ENCODE measurements at regions not wholly inside any gene's neighbourhood (a gene's known extent, or its start where the extent isn't known, plus 50 kb on each side); places are given as distances from the start of the nearest gene placed in this dataset.

DNA sequence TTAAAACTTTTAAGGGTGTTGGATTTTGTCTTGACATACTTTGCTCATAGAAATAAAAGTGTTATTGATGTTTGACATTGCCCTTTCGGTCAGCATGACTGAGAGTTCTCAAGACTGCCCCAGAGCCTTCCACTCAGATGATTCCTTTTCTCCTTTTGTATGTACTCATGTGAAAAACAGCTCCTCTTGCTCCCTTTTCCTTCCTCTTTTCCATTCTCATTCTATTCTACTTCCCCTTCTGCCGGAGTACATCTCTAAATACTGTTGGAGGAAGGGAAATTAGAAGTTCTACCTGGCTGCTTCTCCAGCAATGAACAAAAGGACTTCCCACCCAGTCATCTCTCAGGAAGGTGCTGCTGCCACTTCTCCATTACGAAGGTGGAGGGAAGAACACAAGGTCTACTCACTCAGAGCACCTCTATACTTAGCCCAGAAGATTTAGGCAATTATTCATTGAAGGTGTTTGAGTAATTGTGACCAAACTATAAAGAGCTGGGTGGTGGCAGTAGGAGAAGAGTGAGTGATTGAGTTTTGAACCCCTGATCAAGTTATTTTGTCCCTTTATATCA lies 163.8 kb upstream of the MBNL1 start:
- TF ChIP-seq, protein P1, sequence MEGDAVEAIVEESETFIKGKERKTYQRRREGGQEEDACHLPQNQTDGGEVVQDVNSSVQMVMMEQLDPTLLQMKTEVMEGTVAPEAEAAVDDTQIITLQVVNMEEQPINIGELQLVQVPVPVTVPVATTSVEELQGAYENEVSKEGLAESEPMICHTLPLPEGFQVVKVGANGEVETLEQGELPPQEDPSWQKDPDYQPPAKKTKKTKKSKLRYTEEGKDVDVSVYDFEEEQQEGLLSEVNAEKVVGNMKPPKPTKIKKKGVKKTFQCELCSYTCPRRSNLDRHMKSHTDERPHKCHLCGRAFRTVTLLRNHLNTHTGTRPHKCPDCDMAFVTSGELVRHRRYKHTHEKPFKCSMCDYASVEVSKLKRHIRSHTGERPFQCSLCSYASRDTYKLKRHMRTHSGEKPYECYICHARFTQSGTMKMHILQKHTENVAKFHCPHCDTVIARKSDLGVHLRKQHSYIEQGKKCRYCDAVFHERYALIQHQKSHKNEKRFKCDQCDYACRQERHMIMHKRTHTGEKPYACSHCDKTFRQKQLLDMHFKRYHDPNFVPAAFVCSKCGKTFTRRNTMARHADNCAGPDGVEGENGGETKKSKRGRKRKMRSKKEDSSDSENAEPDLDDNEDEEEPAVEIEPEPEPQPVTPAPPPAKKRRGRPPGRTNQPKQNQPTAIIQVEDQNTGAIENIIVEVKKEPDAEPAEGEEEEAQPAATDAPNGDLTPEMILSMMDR (IDR thresholded peaks at IDR 0.05), result no peak
- TF ChIP-seq POLR2A (IDR thresholded peaks at IDR 0.05) (no peak), POLR2AphosphoS5 (IDR thresholded peaks at IDR 0.05) (no peak)
- no peaks in the 10 kb centered on the region for H3K4me1 ChIP-seq (replicated peaks)
- H3K9me3 ChIP-seq, result no peaks in the 10 kb centered on the region
- H3K4me3 ChIP-seq, result no peak overlapping the region
- H3K36me3 ChIP-seq, result no peaks in the 10 kb centered on the region
- no peak for DNase-seq (ENCODE audit: low spot score)
- no peak overlapping the region for H3K27ac ChIP-seq
- intact Hi-C loops (cut with DNase I), result no loop called here
- H3K27me3 ChIP-seq (replicated peaks; ENCODE audit: insufficient read depth), result no peaks in the 10 kb centered on the region
- 85% methylated on average over 3 of the region's 3 CpGs for WGBS

DNA sequence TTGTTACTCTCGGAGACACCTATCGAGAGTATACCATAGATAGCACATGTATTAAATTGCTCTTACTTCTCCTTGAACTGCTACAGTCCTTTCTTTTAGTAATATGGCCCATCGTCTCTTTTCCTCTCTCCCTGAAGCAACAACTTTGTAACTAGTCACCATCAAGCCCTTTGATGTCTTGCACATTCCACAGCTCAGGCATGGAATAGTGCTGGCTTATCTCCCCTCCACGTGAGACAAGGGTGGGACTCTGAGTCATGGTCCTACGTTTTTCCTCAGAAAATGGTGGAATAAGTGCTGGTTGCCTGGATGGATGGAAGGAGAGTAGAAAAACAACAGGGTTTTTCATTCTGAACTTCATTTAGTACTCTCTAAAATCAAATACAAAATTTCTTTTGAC lies 163.3 kb upstream of the MBNL1 start:
- intact Hi-C loops (cut with DNase I), result no loop called here
- no peak overlapping the region for H3K27ac ChIP-seq
- DNase-seq (ENCODE audit: low spot score), result no peak
- no peaks in the 10 kb centered on the region for H3K27me3 ChIP-seq (replicated peaks; ENCODE audit: insufficient read depth)
- 70% methylated on average over 5 of the region's 5 CpGs for WGBS
- H3K4me1 ChIP-seq (replicated peaks), result no peaks in the 10 kb centered on the region
- TF ChIP-seq, protein P1 (IDR thresholded peaks at IDR 0.05), result no peak
- TF ChIP-seq POLR2A (IDR thresholded peaks at IDR 0.05), result no peak
- H3K9me3 ChIP-seq, result no peaks in the 10 kb centered on the region
- H3K36me3 ChIP-seq, result no peaks in the 10 kb centered on the region
- no peak overlapping the region for H3K4me3 ChIP-seq

DNA sequence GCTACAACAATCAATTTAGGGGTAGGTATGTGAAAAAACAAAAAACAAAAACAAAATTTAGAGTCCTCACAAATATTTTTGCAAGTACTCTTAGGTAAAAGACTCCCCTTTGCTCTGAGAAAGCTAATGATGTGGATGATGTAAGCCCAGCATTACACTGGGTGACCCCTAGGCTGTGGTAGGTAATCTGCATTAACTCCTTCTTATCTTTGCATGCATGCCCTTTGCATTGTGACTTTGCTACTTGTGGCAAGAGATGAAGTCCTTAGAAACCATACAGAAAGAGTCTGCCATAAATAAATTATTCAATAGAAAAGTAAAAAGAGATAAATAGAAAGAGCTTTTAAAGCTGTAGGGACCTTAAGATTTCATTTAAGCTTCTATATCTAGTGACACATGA lies 159.7 kb upstream of the MBNL1 start:
- no peaks in the 10 kb centered on the region for H3K27me3 ChIP-seq (replicated peaks; ENCODE audit: insufficient read depth)
- H3K4me1 ChIP-seq (replicated peaks), result no peaks in the 10 kb centered on the region
- no peak for DNase-seq (ENCODE audit: low spot score)
- no peak overlapping the region for H3K27ac ChIP-seq
- no peaks in the 10 kb centered on the region for H3K9me3 ChIP-seq
- TF ChIP-seq, protein P1 (IDR thresholded peaks at IDR 0.05), result no peak
- TF ChIP-seq POLR2A (IDR thresholded peaks at IDR 0.05) (no peak), POLR2AphosphoS5 (IDR thresholded peaks at IDR 0.05) (no peak)
- intact Hi-C loops (cut with DNase I), result no loop called here
- H3K4me3 ChIP-seq, result no peak overlapping the region
- H3K36me3 ChIP-seq, result no peaks in the 10 kb centered on the region

DNA sequence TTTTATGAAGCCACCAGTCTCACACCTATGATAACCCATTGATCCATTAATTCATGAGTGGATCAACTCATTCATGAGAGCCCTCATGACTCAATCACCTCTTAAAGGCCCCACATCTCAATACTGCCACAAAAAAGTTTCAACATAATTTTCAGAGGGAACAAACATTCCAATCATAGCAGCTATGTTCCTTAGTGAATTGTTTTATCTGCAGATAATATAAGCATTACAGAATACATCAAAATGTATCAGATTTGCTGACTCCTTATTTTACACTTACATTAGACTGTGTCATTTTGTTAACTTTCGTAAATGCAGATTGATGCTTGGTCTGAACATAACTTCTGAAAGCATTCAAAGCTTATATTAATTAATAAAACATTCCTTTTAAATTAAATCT lies 155.3 kb upstream of the MBNL1 start:
- no peak for DNase-seq (ENCODE audit: low spot score)
- H3K9me3 ChIP-seq, result no peaks in the 10 kb centered on the region
- H3K4me1 ChIP-seq (replicated peaks), result no peaks in the 10 kb centered on the region
- H3K27ac ChIP-seq, result no peak overlapping the region
- H3K4me3 ChIP-seq, result no peak overlapping the region
- TF ChIP-seq POLR2AphosphoS5 (IDR thresholded peaks at IDR 0.05) (no peak), POLR2A (IDR thresholded peaks at IDR 0.05) (no peak)
- TF ChIP-seq, protein P1 (IDR thresholded peaks at IDR 0.05), result no peak
- 97% methylated on average over 1 of the region's 1 CpG for WGBS
- intact Hi-C loops (cut with DNase I), result no loop called here
- no peaks in the 10 kb centered on the region for H3K36me3 ChIP-seq
- no peaks in the 10 kb centered on the region for H3K27me3 ChIP-seq (replicated peaks; ENCODE audit: insufficient read depth)

DNA sequence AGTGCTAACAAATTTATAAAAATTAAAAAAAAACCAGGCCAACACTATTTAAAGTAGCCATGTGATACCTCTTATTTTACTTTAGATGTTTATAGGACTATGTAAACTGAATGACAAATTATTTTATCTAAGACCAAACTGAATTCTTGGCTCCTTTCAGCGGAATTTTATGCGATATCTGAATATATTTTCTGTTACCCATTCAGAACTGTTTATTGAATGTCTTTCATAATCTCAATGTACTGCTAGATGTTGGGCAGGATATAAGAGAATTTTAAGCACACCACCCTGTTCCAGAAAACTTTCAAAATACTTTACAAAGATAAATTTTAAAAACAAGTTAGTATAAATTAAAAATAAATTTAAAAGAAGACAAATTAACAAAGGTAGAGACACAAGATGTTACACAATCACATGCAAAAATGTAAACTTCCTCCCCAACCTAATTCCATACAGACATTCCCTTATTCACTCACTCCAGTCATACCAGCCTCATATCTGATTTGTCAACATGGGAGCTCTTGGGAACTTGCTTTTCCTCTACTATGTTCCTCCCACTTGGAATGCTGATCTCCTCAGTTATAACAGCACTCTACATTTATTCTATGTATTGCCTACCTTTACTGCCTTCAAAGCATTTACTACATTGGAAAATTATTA lies 154.6 kb upstream of the MBNL1 start:
- Histone ChIP-seq H3K27ac (no peak overlapping the region), H3K27me3 (replicated peaks; ENCODE audit: insufficient read depth) (no peaks in the 10 kb centered on the region), H3K9me3 (no peaks in the 10 kb centered on the region), H3K4me1 (replicated peaks) (no peaks in the 10 kb centered on the region), H3K4me3 (no peak overlapping the region), H3K36me3 (no peaks in the 10 kb centered on the region)
- 79% methylated on average over 2 of the region's 2 CpGs for WGBS
- intact Hi-C loops (cut with DNase I), result no loop called here
- no peak for DNase-seq (ENCODE audit: low spot score)
- no peak for TF ChIP-seq POLR2A (IDR thresholded peaks at IDR 0.05)
- TF ChIP-seq, protein P1 (IDR thresholded peaks at IDR 0.05), result no peak
- TF ChIP-seq POLR2AphosphoS5 (IDR thresholded peaks at IDR 0.05), result no peak

Data from prostate gland (tissue), 2 donors.